ENCODE measurements at regions not wholly inside any gene's neighbourhood (a gene's known extent, or its start where the extent isn't known, plus 50 kb on each side); places are given as distances from the start of the nearest gene placed in this dataset.

- intact Hi-C loops (cut with DNase I), result no loop called here
- DNase-seq, result no peak
- 35 to 42% (median 41%) methylated on average over 1 of the region's 1 CpG for WGBS, 4 donors
- no peaks in the 10 kb centered on the region for H3K36me3 ChIP-seq (replicated peaks in 1 of 2)
- peak overlapping the region in 1 of 5 donors; percentile 4 for H3K27ac ChIP-seq
- H3K4me3 ChIP-seq, result no peak overlapping the region
- peaks cover 0 to 17% of the 10 kb centered on the region in 2 donors for H3K4me1 ChIP-seq (replicated peaks in 1 of 2)
- no peak for TF ChIP-seq POLR2A (IDR thresholded peaks at IDR 0.05)
- TF ChIP-seq, protein P1, sequence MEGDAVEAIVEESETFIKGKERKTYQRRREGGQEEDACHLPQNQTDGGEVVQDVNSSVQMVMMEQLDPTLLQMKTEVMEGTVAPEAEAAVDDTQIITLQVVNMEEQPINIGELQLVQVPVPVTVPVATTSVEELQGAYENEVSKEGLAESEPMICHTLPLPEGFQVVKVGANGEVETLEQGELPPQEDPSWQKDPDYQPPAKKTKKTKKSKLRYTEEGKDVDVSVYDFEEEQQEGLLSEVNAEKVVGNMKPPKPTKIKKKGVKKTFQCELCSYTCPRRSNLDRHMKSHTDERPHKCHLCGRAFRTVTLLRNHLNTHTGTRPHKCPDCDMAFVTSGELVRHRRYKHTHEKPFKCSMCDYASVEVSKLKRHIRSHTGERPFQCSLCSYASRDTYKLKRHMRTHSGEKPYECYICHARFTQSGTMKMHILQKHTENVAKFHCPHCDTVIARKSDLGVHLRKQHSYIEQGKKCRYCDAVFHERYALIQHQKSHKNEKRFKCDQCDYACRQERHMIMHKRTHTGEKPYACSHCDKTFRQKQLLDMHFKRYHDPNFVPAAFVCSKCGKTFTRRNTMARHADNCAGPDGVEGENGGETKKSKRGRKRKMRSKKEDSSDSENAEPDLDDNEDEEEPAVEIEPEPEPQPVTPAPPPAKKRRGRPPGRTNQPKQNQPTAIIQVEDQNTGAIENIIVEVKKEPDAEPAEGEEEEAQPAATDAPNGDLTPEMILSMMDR (IDR thresholded peaks at IDR 0.05), result no peak
- H3K27me3 ChIP-seq, result no peaks in the 10 kb centered on the region
- no peaks in the 10 kb centered on the region for H3K9me3 ChIP-seq (replicated peaks in 1 of 3)
These were observed 379.8 kb upstream of the RSPO3 start for GRCh38 chr6:126738641-126739040.

DNA sequence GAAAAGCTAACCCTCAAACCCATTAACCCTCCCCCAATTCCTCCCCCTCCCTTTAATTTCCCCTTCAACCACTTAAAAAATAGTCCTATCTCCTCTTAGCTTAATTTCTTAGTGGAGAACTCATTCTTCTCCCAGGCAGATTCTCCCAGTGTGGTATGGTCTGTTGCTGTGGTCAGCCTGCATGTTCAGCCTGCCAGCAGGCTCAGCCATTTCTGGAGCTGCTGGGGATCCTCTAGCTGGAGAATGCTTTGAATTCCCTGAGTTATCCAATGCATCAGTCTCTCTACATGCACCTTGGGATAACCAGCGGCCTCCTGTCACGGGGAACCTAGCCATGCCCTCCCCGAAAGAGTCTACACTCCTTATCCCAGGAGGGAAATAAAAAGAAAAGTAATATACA is 375.4 kb upstream of the RSPO3 start:
- H3K36me3 ChIP-seq (replicated peaks in 1 of 2), result no peaks in the 10 kb centered on the region
- H3K27me3 ChIP-seq, result no peaks in the 10 kb centered on the region
- 77 to 85% (median 80%) methylated on average over 3 of the region's 3 CpGs for WGBS, 4 donors
- intact Hi-C loops (cut with DNase I), result no loop called here
- no peak for DNase-seq
- H3K4me1 ChIP-seq (replicated peaks in 1 of 2), result peaks cover 0 to 12% of the 10 kb centered on the region in 2 donors
- no peak overlapping the region for H3K4me3 ChIP-seq
- TF ChIP-seq, protein P1 (IDR thresholded peaks at IDR 0.05), result no peak
- no peak for TF ChIP-seq POLR2A (IDR thresholded peaks at IDR 0.05)
- H3K27ac ChIP-seq, result no peak overlapping the region
- no peaks in the 10 kb centered on the region for H3K9me3 ChIP-seq (replicated peaks in 1 of 3)

DNA sequence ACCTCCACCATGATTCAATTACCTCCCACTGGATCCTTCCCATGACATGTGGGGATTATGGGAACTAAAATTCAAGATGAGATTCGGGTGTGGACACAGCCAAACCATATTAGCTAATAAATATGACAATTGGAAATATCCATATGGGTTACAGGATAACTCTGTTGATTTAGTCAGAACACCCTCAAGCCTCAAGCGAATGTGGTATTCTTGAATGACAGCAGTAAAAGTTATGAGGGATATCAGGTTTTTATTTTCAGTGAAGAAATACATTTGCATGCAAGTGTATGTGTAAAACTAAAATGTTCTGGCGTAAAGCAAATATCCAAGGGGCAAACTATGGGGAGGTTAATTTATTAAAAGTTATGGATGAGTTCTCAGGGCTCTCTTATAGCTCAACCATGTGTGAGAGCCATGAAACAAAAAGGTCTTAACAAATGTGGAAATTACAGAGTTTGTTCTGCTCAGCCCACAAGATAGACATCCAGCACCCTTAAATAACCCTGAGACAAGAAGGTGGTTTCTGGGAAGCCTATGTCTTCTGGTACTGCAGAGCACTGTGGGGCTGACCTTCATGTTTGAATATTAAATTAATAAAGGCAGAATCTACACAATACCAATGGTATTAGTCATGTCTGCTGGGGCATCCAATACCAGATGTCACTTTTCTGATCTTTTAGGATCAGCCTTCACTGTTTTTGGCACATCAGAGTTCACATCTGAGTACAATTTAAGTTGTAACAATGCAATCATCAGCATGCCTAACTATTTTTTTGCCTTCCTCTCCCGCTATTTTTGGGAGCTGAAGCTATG is 370.5 kb upstream of the RSPO3 start:
- TF ChIP-seq, protein P1 (IDR thresholded peaks at IDR 0.05), result no peak
- TF ChIP-seq POLR2A (IDR thresholded peaks at IDR 0.05), result no peak
- H3K27ac ChIP-seq, result no peak overlapping the region
- H3K36me3 ChIP-seq (replicated peaks in 1 of 2), result no peaks in the 10 kb centered on the region
- H3K27me3 ChIP-seq, result no peaks in the 10 kb centered on the region
- 65 to 78% (median 70%) methylated on average over 4 of the region's 4 CpGs for WGBS, 4 donors
- H3K9me3 ChIP-seq (replicated peaks in 1 of 3), result no peaks in the 10 kb centered on the region
- DNase-seq, result no peak
- no peaks in the 10 kb centered on the region for H3K4me1 ChIP-seq (replicated peaks in 1 of 2)
- H3K4me3 ChIP-seq, result no peak overlapping the region
- intact Hi-C loops (cut with DNase I), result no loop called here

GRCh38 chr6:126753606-126754005 is 364.9 kb upstream of the RSPO3 start:
- no peak overlapping the region for H3K4me3 ChIP-seq
- intact Hi-C loops (cut with DNase I), result no loop called here
- 26 to 47% (median 33%) methylated on average over 1 of the region's 1 CpG for WGBS, 4 donors
- H3K9me3 ChIP-seq (replicated peaks in 1 of 3), result no peaks in the 10 kb centered on the region
- no peak for DNase-seq
- H3K4me1 ChIP-seq (replicated peaks in 1 of 2), result no peaks in the 10 kb centered on the region
- no peaks in the 10 kb centered on the region for H3K27me3 ChIP-seq
- TF ChIP-seq, protein P1 (IDR thresholded peaks at IDR 0.05), result no peak
- TF ChIP-seq POLR2A (IDR thresholded peaks at IDR 0.05), result no peak
- no peak overlapping the region for H3K27ac ChIP-seq
- no peaks in the 10 kb centered on the region for H3K36me3 ChIP-seq (replicated peaks in 1 of 2)
